ENCODE measurements at regions not wholly inside any gene's neighbourhood (a gene's known extent, or its start where the extent isn't known, plus 50 kb on each side); places are given as distances from the start of the nearest gene placed in this dataset.

DNA sequence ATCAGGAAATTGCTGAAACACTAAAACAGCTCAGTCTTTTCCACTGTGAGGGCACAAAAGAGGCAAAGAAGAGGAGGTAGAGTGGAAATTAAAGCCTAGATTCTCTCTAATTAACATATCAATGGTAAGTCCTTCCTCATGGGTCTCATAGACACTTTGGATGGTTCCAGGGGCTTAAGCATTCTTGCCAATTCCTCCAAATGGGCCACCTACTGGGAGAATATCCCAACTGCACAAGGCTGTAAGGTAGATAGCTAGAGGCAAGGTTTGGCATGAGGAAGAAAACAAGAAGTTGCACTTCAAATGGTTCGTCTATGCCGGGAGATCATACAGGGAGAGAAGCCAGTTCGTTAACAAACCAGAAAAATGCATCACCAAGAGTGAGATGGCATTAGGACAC is 107.6 kb upstream of the KHDRBS2 start:
- Histone ChIP-seq H2AK5ac (ENCODE audit: low read length) (no peak overlapping the region), H3K4ac (ENCODE audit: low read depth, low read length) (no peak overlapping the region), H3K4me3 (ENCODE audit: low read depth, low read length) (no peak overlapping the region), H4K91ac (ENCODE audit: low read depth, low read length) (no peak overlapping the region), H3K9me3 (ENCODE audit: insufficient read depth, low read depth, low read length) (no peaks in the 10 kb centered on the region), H4K8ac (ENCODE audit: low read depth, low read length) (no peak overlapping the region), H3K4me2 (ENCODE audit: low read length) (no peak overlapping the region), H2AFZ (ENCODE audit: insufficient read depth, low read length, poor library complexity) (no peak overlapping the region), H2BK120ac (ENCODE audit: insufficient read depth, low read length, poor library complexity) (no peak overlapping the region), H2BK12ac (ENCODE audit: low read length) (no peak overlapping the region), H2BK5ac (ENCODE audit: low read depth, low read length, poor library complexity) (no peak overlapping the region), H3K36me3 (ENCODE audit: control insufficient read depth in 1 of 2, insufficient read depth in 2 of 2, low read length in 2 of 2) (no peaks in the 10 kb centered on the region), H3K79me2 (ENCODE audit: control insufficient read depth, insufficient read depth, low read length, poor library complexity) (no peaks in the 10 kb centered on the region), H3K9ac (ENCODE audit: low read length) (no peak overlapping the region), H4K12ac (ENCODE audit: low read depth, low read length) (no peak overlapping the region), H3K27me3 (ENCODE audit: insufficient read depth, low read length) (no peaks in the 10 kb centered on the region), H3K14ac (ENCODE audit: low read length) (no peak overlapping the region), H3K79me1 (ENCODE audit: low read length) (no peaks in the 10 kb centered on the region), H3K27ac (ENCODE audit: low read depth, low read length) (no peak overlapping the region), H3K18ac (ENCODE audit: low read length) (no peak overlapping the region), H3K23ac (ENCODE audit: low read length) (no peak overlapping the region), H3K4me1 (ENCODE audit: control insufficient read depth in 1 of 2, insufficient read depth in 2 of 2, low read length in 2 of 2) (no peaks in the 10 kb centered on the region)
- DNase-seq = no peak
- WGBS (ENCODE audit: extremely low coverage, insufficient coverage, insufficient read length) = no CpG with 5 or more reads among the region's 3 CpGs

DNA sequence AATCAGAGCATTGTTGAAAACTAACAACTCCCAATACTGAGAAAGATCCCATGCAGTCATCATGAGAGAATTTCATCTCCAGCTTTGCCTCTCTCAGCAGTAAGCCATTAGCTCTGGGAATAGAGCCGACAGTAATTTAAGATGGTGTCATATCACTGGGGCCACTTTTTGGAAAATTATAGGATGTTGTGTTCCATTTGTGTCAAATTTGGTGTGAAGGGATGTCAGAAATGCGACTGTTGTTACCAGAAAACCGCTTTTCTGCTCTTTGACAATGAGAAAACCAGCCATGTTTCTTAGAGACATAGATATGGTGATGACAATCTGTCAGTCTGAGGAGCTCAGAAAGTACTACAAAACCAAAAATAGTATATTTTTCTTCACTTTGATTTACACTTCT is 106.3 kb upstream of the KHDRBS2 start:
- Histone ChIP-seq H2AK5ac (ENCODE audit: low read length) (no peak overlapping the region), H3K4ac (ENCODE audit: low read depth, low read length) (no peak overlapping the region), H4K8ac (ENCODE audit: low read depth, low read length) (no peak overlapping the region), H3K23ac (ENCODE audit: low read length) (no peak overlapping the region), H4K12ac (ENCODE audit: low read depth, low read length) (no peak overlapping the region), H3K9ac (ENCODE audit: low read length) (no peak overlapping the region), H3K4me3 (ENCODE audit: low read depth, low read length) (no peak overlapping the region), H3K9me3 (ENCODE audit: insufficient read depth, low read depth, low read length) (no peaks in the 10 kb centered on the region), H2BK5ac (ENCODE audit: low read depth, low read length, poor library complexity) (no peak overlapping the region), H3K18ac (ENCODE audit: low read length) (no peak overlapping the region), H3K4me2 (ENCODE audit: low read length) (no peak overlapping the region), H3K14ac (ENCODE audit: low read length) (no peak overlapping the region), H3K27me3 (ENCODE audit: insufficient read depth, low read length) (no peaks in the 10 kb centered on the region), H3K36me3 (ENCODE audit: control insufficient read depth in 1 of 2, insufficient read depth in 2 of 2, low read length in 2 of 2) (no peaks in the 10 kb centered on the region), H2BK120ac (ENCODE audit: insufficient read depth, low read length, poor library complexity) (no peak overlapping the region), H2BK12ac (ENCODE audit: low read length) (no peak overlapping the region), H4K91ac (ENCODE audit: low read depth, low read length) (no peak overlapping the region), H3K79me2 (ENCODE audit: control insufficient read depth, insufficient read depth, low read length, poor library complexity) (no peaks in the 10 kb centered on the region), H3K4me1 (ENCODE audit: control insufficient read depth in 1 of 2, insufficient read depth in 2 of 2, low read length in 2 of 2) (no peaks in the 10 kb centered on the region), H3K79me1 (ENCODE audit: low read length) (no peaks in the 10 kb centered on the region), H3K27ac (ENCODE audit: low read depth, low read length) (no peak overlapping the region), H2AFZ (ENCODE audit: insufficient read depth, low read length, poor library complexity) (no peak overlapping the region)
- no CpG with 5 or more reads among the region's 3 CpGs for WGBS (ENCODE audit: extremely low coverage, insufficient coverage, insufficient read length)
- no peak for DNase-seq

DNA sequence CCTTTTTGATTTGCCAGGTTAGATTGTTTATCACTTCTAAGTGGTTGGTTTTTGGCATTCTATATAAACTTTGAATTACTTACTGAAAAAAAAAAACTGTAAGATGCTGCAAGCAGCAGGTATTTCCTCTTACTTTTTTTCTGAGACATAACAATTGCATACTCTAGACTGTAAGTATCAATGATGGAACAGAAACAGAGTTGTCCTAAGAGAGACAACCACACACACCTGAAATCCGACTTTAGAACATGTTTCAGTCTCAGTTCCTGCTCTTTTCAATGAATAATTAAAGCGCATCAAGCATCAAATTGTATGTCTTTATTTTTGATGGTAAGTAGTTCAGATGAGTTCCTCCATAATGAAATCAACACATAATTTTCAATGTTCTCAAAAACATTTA is 105.3 kb upstream of the KHDRBS2 start:
- Histone ChIP-seq H4K8ac (ENCODE audit: low read depth, low read length) (no peak overlapping the region), H2BK5ac (ENCODE audit: low read depth, low read length, poor library complexity) (no peak overlapping the region), H4K91ac (ENCODE audit: low read depth, low read length) (no peak overlapping the region), H2BK12ac (ENCODE audit: low read length) (no peak overlapping the region), H3K36me3 (ENCODE audit: control insufficient read depth in 1 of 2, insufficient read depth in 2 of 2, low read length in 2 of 2) (no peaks in the 10 kb centered on the region), H2BK120ac (ENCODE audit: insufficient read depth, low read length, poor library complexity) (no peak overlapping the region), H3K4ac (ENCODE audit: low read depth, low read length) (no peak overlapping the region), H4K12ac (ENCODE audit: low read depth, low read length) (no peak overlapping the region), H3K79me2 (ENCODE audit: control insufficient read depth, insufficient read depth, low read length, poor library complexity) (no peaks in the 10 kb centered on the region), H3K9ac (ENCODE audit: low read length) (no peak overlapping the region), H3K4me2 (ENCODE audit: low read length) (no peak overlapping the region), H3K27me3 (ENCODE audit: insufficient read depth, low read length) (no peaks in the 10 kb centered on the region), H2AK5ac (ENCODE audit: low read length) (no peak overlapping the region), H3K27ac (ENCODE audit: low read depth, low read length) (no peak overlapping the region), H3K14ac (ENCODE audit: low read length) (no peak overlapping the region), H3K4me3 (ENCODE audit: low read depth, low read length) (no peak overlapping the region), H3K9me3 (ENCODE audit: insufficient read depth, low read depth, low read length) (no peaks in the 10 kb centered on the region), H3K79me1 (ENCODE audit: low read length) (no peaks in the 10 kb centered on the region), H3K23ac (ENCODE audit: low read length) (no peak overlapping the region), H2AFZ (ENCODE audit: insufficient read depth, low read length, poor library complexity) (no peak overlapping the region), H3K4me1 (ENCODE audit: control insufficient read depth in 1 of 2, insufficient read depth in 2 of 2, low read length in 2 of 2) (no peaks in the 10 kb centered on the region), H3K18ac (ENCODE audit: low read length) (no peak overlapping the region)
- WGBS (ENCODE audit: extremely low coverage, insufficient coverage, insufficient read length) = no CpG with 5 or more reads among the region's 2 CpGs
- DNase-seq = no peak

DNA sequence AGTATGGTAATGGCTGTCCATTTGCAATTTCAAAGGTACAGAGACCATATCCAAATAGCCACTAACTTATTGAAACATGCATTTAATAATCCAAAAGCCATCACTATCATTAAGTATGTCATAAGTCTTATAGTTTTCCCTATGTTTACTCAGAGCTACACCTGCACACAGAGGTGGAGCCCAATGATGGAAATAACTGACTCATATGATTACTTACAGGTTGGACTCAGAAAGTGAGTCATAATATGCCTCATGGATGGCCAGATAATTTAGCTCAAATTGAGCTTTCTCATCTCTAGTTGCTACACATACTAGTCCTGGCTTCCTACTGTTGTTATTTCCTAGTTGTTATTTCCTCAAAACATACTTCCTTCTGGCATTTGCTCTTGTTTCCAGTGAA is 104.4 kb upstream of the KHDRBS2 start:
- Histone ChIP-seq H2BK5ac (ENCODE audit: low read depth, low read length, poor library complexity) (no peak overlapping the region), H2AK5ac (ENCODE audit: low read length) (no peak overlapping the region), H3K23ac (ENCODE audit: low read length) (no peak overlapping the region), H3K36me3 (ENCODE audit: control insufficient read depth in 1 of 2, insufficient read depth in 2 of 2, low read length in 2 of 2) (no peaks in the 10 kb centered on the region), H4K91ac (ENCODE audit: low read depth, low read length) (no peak overlapping the region), H3K9ac (ENCODE audit: low read length) (no peak overlapping the region), H2AFZ (ENCODE audit: insufficient read depth, low read length, poor library complexity) (no peak overlapping the region), H3K27me3 (ENCODE audit: insufficient read depth, low read length) (no peaks in the 10 kb centered on the region), H4K8ac (ENCODE audit: low read depth, low read length) (no peak overlapping the region), H3K79me1 (ENCODE audit: low read length) (no peaks in the 10 kb centered on the region), H3K4me3 (ENCODE audit: low read depth, low read length) (no peak overlapping the region), H3K4ac (ENCODE audit: low read depth, low read length) (no peak overlapping the region), H3K4me2 (ENCODE audit: low read length) (no peak overlapping the region), H3K4me1 (ENCODE audit: control insufficient read depth in 1 of 2, insufficient read depth in 2 of 2, low read length in 2 of 2) (no peaks in the 10 kb centered on the region), H2BK12ac (ENCODE audit: low read length) (no peak overlapping the region), H3K79me2 (ENCODE audit: control insufficient read depth, insufficient read depth, low read length, poor library complexity) (no peaks in the 10 kb centered on the region), H3K27ac (ENCODE audit: low read depth, low read length) (no peak overlapping the region), H3K9me3 (ENCODE audit: insufficient read depth, low read depth, low read length) (no peaks in the 10 kb centered on the region), H3K14ac (ENCODE audit: low read length) (no peak overlapping the region), H2BK120ac (ENCODE audit: insufficient read depth, low read length, poor library complexity) (no peak overlapping the region), H4K12ac (ENCODE audit: low read depth, low read length) (no peak overlapping the region), H3K18ac (ENCODE audit: low read length) (no peak overlapping the region)
- no peak for DNase-seq
